HS-27A (cell line): ENCODE measurements at regions not wholly inside any gene's neighbourhood (a gene's known extent, or its start where the extent isn't known, plus 50 kb on each side); places are given as distances from the start of the nearest gene placed in this dataset.
"Not testable (repeated sequence)": the region's sequence is repeated elsewhere in the genome, so short reads cannot be mapped to it uniquely, and the experiment has no call there.

Experiments used
- DNase-seq: peaks from one replicate; pipeline ENCODE4 v3.0.0-alpha.2; 2012; ENCODE audit warnings: low read depth, missing footprints

GRCh38 chr10:28354511-28354910 is 51.6 kb upstream of the MPP7 start:
- no peak for DNase-seq

- DNase-seq, result no peak
Measured at GRCh38 chr10:28355376-28355775, 52.5 kb upstream of the MPP7 start.

- no peak for DNase-seq
Measured at GRCh38 chr10:28359334-28359733, 56.5 kb upstream of the MPP7 start.

GRCh38 chr10:28360175-28360574 is 57.3 kb upstream of the MPP7 start:
- no peak for DNase-seq

- DNase-seq, result no peak
Measured at GRCh38 chr10:28363376-28363775, 60.5 kb upstream of the MPP7 start.

- no peak for DNase-seq
Measured at GRCh38 chr10:28365840-28366239, 63.0 kb upstream of the MPP7 start.

GRCh38 chr10:28366994-28367393 is 64.1 kb upstream of the MPP7 start:
- no peak for DNase-seq

GRCh38 chr10:28367413-28367812 is 64.5 kb upstream of the MPP7 start:
- DNase-seq, result no peak

GRCh38 chr10:28367929-28368484 is 65.1 kb upstream of the MPP7 start:
- DNase-seq, result no peak

- no peak for DNase-seq
Measured at GRCh38 chr10:28370107-28370835, 67.4 kb upstream of the MPP7 start.

- DNase-seq, result not testable (repeated sequence)
Measured at GRCh38 chr10:28371638-28372037, 68.8 kb upstream of the MPP7 start.

GRCh38 chr10:28374036-28374435 is 71.2 kb upstream of the MPP7 start:
- DNase-seq, result no peak

- DNase-seq, result no peak
Measured at GRCh38 chr10:28375399-28376354, 72.8 kb upstream of the MPP7 start.

GRCh38 chr10:28378986-28379585 is 76.2 kb upstream of the MPP7 start:
- no peak for DNase-seq

- no peak for DNase-seq
Measured at GRCh38 chr10:28381466-28381865, 78.6 kb upstream of the MPP7 start.

GRCh38 chr10:28381903-28382347 is 79.1 kb upstream of the MPP7 start:
- DNase-seq, result peak; percentile 63

GRCh38 chr10:28382525-28383269 is 79.8 kb upstream of the MPP7 start:
- DNase-seq, result no peak

- no peak for DNase-seq
Measured at GRCh38 chr10:28384557-28384956, 81.7 kb upstream of the MPP7 start.

- no peak for DNase-seq
Measured at GRCh38 chr10:28385748-28386502, 83.1 kb upstream of the MPP7 start.

GRCh38 chr10:28386503-28386868 is 83.6 kb upstream of the MPP7 start:
- no peak for DNase-seq

GRCh38 chr10:28387140-28387539 is 84.3 kb upstream of the MPP7 start:
- no peak for DNase-seq
